ENCODE measurements at regions not wholly inside any gene's neighbourhood (a gene's known extent, or its start where the extent isn't known, plus 50 kb on each side); places are given as distances from the start of the nearest gene placed in this dataset.

DNA sequence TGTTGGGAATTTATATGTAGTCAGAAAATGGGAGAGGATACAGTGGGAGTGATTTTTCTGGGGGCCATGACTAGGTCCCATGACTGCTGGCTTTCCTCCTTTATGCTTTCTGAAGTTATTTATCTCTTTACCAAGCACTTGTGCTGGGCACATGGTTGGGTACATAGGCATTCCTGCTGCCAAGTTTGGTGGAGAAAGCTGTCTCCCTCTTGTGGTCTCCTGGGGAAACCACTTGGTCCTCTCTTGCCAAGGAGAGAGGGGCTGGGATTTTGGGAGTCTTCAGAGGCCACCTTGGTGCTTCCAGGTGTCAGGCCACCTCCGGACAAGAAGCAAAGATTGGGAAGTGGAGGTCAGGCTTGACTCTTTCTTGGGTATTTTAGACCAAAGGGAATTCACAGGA lies 120.2 kb upstream of the KCNE2 start:
- Histone ChIP-seq H3K9ac (ENCODE audit: control insufficient read depth, extremely low read depth, insufficient read depth, low read length) (no peak overlapping the region), H3K9me3 (ENCODE audit: control insufficient read depth, low read depth, low read length) (peaks cover 3% of the 10 kb centered on the region), H3K4me2 (ENCODE audit: control insufficient read depth, extremely low read depth, insufficient read depth, low read depth, low read length) (no peak overlapping the region), H3K4me3 (ENCODE audit: control insufficient read depth in 2 of 3, extremely low read depth in 1 of 3, insufficient read depth in 2 of 3, low read depth in 1 of 3, low read length in 3 of 3) (no peak overlapping the region), H3K36me3 (ENCODE audit: control insufficient read depth in 2 of 2, extremely low read depth in 1 of 2, insufficient read depth in 2 of 2, low read length in 2 of 2) (no peaks in the 10 kb centered on the region), H3K9me1 (ENCODE audit: control insufficient read depth, extremely low read depth, insufficient read depth, low read length) (no peaks in the 10 kb centered on the region), H3K4me1 (ENCODE audit: control insufficient read depth, extremely low read depth, insufficient read depth, low read length) (no peaks in the 10 kb centered on the region), H3K27me3 (ENCODE audit: control insufficient read depth, extremely low read depth, insufficient read depth, low read length) (peaks cover 7% of the 10 kb centered on the region), H3K27ac (ENCODE audit: control insufficient read depth, insufficient read depth, low read length) (no peak overlapping the region), H3K79me2 (ENCODE audit: control insufficient read depth, insufficient read depth, low read length) (no peaks in the 10 kb centered on the region), H2AFZ (ENCODE audit: control insufficient read depth, low read length) (no peak overlapping the region), H4K20me1 (ENCODE audit: control insufficient read depth, extremely low read depth, insufficient read depth, low read length) (no peaks in the 10 kb centered on the region)
- DNase-seq (ENCODE audit: low read depth, low spot score), result no peak
- dilution Hi-C loops (cut with MboI; ENCODE audit: extremely low pct_ligation_motif_present, low sequenced_read_pairs), result no loop called here
- no peak for FAIRE-seq
- TF ChIP-seq EZH2 (IDR thresholded peaks at IDR 0.05; ENCODE audit: low read length), result no peak
- peak; percentile 64 to 75 (median 73) for TF ChIP-seq CTCF (optimal IDR thresholded peaks at IDR 0.05 in 1 of 3, IDR thresholded peaks at IDR 0.05 in 1 of 3, conservative IDR thresholded peaks at IDR 0.05 in 1 of 3; ENCODE audit: extremely low read depth in 1 of 3, insufficient read depth in 2 of 3, low read length in 3 of 3)

DNA sequence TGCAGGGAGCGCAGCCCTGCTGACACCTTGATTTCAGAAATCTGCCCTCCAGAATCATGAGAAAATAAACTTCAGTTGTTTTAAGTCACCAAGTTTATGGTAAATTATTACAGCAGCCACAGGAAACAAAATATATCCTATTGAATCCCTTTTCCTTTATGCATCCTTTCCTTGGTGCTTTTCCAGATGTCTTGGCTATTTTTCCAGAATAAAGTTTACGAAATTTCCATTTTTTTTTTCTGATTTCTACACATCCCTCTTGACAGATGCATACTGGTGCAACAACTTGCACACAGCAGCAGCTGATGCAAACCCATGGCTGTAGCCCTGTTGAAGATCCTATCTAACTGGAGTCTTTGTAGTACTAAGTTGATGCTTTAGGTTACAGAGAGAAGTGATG lies 111.1 kb upstream of the KCNE2 start:
- FAIRE-seq, result no peak
- H3K4me3 ChIP-seq (ENCODE audit: control insufficient read depth in 2 of 3, extremely low read depth in 1 of 3, insufficient read depth in 2 of 3, low read depth in 1 of 3, low read length in 3 of 3), result no peak overlapping the region
- dilution Hi-C loops (cut with MboI; ENCODE audit: extremely low pct_ligation_motif_present, low sequenced_read_pairs), result no loop called here

More for the DNA sequence above, 111.1 kb upstream of the KCNE2 start:
- Histone ChIP-seq H4K20me1 (ENCODE audit: control insufficient read depth, extremely low read depth, insufficient read depth, low read length) (no peaks in the 10 kb centered on the region), H3K79me2 (ENCODE audit: control insufficient read depth, insufficient read depth, low read length) (no peaks in the 10 kb centered on the region), H3K27ac (ENCODE audit: control insufficient read depth, insufficient read depth, low read length) (no peak overlapping the region), H3K36me3 (ENCODE audit: control insufficient read depth in 2 of 2, extremely low read depth in 1 of 2, insufficient read depth in 2 of 2, low read length in 2 of 2) (no peaks in the 10 kb centered on the region), H3K4me2 (ENCODE audit: control insufficient read depth, extremely low read depth, insufficient read depth, low read depth, low read length) (no peak overlapping the region), H3K9ac (ENCODE audit: control insufficient read depth, extremely low read depth, insufficient read depth, low read length) (no peak overlapping the region), H2AFZ (ENCODE audit: control insufficient read depth, low read length) (no peak overlapping the region), H3K9me1 (ENCODE audit: control insufficient read depth, extremely low read depth, insufficient read depth, low read length) (no peaks in the 10 kb centered on the region), H3K9me3 (ENCODE audit: control insufficient read depth, low read depth, low read length) (peaks cover 1% of the 10 kb centered on the region), H3K4me1 (ENCODE audit: control insufficient read depth, extremely low read depth, insufficient read depth, low read length) (no peaks in the 10 kb centered on the region), H3K27me3 (ENCODE audit: control insufficient read depth, extremely low read depth, insufficient read depth, low read length) (no peaks in the 10 kb centered on the region)
- DNase-seq (ENCODE audit: low read depth, low spot score), result no peak
- no peak for TF ChIP-seq CTCF (optimal IDR thresholded peaks at IDR 0.05 in 1 of 3, IDR thresholded peaks at IDR 0.05 in 1 of 3, conservative IDR thresholded peaks at IDR 0.05 in 1 of 3; ENCODE audit: extremely low read depth in 1 of 3, insufficient read depth in 2 of 3, low read length in 3 of 3)
- TF ChIP-seq EZH2 (IDR thresholded peaks at IDR 0.05; ENCODE audit: low read length), result no peak

All from keratinocyte (primary cell).